ENCODE measurements at regions not wholly inside any gene's neighbourhood (a gene's known extent, or its start where the extent isn't known, plus 50 kb on each side); places are given as distances from the start of the nearest gene placed in this dataset.

DNA sequence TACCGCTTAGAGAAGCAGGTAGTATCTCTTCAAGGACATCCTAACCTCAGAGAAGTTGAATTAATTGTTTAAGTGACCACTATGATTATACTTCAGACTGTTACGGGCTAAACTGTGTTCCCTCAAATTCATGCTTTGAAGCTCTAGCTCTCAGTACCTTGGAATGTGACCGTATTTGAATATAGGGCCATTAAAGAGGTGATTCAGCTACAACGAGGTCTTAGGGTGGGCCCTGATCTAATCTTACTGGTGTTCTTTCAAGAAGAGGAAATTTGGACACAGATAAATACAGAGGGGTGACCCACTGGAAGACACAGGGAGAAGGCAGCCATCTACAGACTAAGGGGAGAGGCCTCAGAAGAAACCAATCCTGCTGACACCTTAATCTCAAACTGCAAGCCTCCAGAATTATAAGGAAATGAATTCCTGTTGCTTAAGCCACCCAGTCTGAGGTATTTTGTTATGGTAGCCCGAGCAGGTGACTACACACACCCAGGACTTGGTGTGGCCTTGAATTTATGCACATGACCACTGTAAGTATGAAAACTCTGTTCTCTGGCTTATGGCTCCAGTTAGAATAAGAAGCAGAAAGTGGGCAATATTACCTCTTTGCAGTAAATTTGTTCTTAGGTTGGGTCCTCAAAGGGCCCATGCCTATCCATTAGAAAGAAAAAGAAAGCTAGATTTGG, 249.1 kb downstream of the DHX35 start:
- H3K27ac Mint-ChIP-seq: no peak overlapping the region

DNA sequence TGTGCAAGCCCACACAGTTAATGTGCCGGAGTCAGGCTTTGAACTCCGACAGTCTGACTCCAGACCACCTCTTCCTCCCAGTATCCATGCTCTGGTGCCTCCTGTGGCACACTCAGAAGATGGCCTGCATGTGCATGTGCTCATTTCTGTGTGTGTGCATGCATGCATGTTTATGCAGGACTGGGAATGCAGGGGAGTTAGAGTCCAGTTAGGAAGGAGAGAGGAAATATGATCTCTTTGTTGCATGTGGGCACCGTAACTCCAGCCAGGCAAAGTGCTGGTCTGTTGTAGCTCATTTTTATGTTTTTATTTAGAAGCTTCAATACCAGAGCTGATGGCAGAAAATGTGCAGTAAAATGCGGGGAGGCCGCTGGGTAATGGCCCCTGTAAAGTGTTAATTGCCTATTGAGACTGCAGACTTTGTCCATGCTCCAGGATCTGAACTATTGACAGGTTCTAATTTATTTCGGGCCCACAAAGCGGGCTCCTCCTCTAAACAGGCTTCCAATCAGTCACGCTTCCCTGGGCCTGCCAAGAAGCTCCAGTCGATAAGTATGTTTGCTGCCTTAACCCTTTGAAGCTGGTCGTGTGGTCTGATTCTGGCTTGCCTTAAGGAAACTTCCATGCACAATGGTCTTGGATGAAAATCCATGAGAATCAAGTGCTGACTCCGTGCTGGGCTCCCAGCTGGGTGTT, 248.3 kb downstream of the DHX35 start:
- peaks cover 3% of the 10 kb centered on the region for H3K27me3 ChIP-seq (ENCODE audit: insufficient read depth, low read length)
- intact Hi-C loops (cut with micrococcal nuclease): no loop called here
- H3K27ac Mint-ChIP-seq: no peak overlapping the region
- no peaks in the 10 kb centered on the region for H3K9me3 ChIP-seq (ENCODE audit: control insufficient read depth in 1 of 2, low read length in 2 of 2)
- no peaks in the 10 kb centered on the region for H3K36me3 ChIP-seq (ENCODE audit: insufficient read depth, low read length)
- H3K4me1 ChIP-seq (ENCODE audit: insufficient read depth, low read length): no peaks in the 10 kb centered on the region
- CTCF ChIA-PET (ENCODE audit: partially characterized antibody): no interaction called here
- DNase-seq: no peak
- no peaks in the 10 kb centered on the region for H3K9me3 Mint-ChIP-seq
- no peak overlapping the region for H3K4me3 ChIP-seq (ENCODE audit: low read length in 2 of 2)
- H3K27me3 Mint-ChIP-seq: peaks cover 16 to 19% of the 10 kb centered on the region in 2 donors
- H3K4me1 Mint-ChIP-seq: no peaks in the 10 kb centered on the region
- no peak overlapping the region for H3K27ac ChIP-seq (ENCODE audit: low read depth, low read length)
- POLR2A ChIA-PET (ENCODE audit: partially characterized antibody): no interaction called here
- no peaks in the 10 kb centered on the region for H3K36me3 Mint-ChIP-seq
- no peak overlapping the region for H3K4me3 Mint-ChIP-seq

More for the DNA sequence above, 249.1 kb downstream of the DHX35 start:
- H3K4me1 ChIP-seq (ENCODE audit: insufficient read depth, low read length): no peaks in the 10 kb centered on the region
- no peak overlapping the region for H3K27ac ChIP-seq (ENCODE audit: low read depth, low read length)
- CTCF ChIA-PET (ENCODE audit: partially characterized antibody): no interaction called here
- POLR2A ChIA-PET (ENCODE audit: partially characterized antibody): no interaction called here
- intact Hi-C loops (cut with micrococcal nuclease): no loop called here
- H3K36me3 Mint-ChIP-seq: no peaks in the 10 kb centered on the region
- no peaks in the 10 kb centered on the region for H3K9me3 ChIP-seq (ENCODE audit: control insufficient read depth in 1 of 2, low read length in 2 of 2)
- no peak overlapping the region for H3K4me3 ChIP-seq (ENCODE audit: low read length in 2 of 2)
- DNase-seq: no peak
- no peaks in the 10 kb centered on the region for H3K27me3 ChIP-seq (ENCODE audit: insufficient read depth, low read length)
- H3K9me3 Mint-ChIP-seq: no peaks in the 10 kb centered on the region
- peaks cover 19 to 22% of the 10 kb centered on the region in 2 donors for H3K27me3 Mint-ChIP-seq
- no peaks in the 10 kb centered on the region for H3K36me3 ChIP-seq (ENCODE audit: insufficient read depth, low read length)
- H3K4me1 Mint-ChIP-seq: no peaks in the 10 kb centered on the region
- no peak overlapping the region for H3K4me3 Mint-ChIP-seq

DNA sequence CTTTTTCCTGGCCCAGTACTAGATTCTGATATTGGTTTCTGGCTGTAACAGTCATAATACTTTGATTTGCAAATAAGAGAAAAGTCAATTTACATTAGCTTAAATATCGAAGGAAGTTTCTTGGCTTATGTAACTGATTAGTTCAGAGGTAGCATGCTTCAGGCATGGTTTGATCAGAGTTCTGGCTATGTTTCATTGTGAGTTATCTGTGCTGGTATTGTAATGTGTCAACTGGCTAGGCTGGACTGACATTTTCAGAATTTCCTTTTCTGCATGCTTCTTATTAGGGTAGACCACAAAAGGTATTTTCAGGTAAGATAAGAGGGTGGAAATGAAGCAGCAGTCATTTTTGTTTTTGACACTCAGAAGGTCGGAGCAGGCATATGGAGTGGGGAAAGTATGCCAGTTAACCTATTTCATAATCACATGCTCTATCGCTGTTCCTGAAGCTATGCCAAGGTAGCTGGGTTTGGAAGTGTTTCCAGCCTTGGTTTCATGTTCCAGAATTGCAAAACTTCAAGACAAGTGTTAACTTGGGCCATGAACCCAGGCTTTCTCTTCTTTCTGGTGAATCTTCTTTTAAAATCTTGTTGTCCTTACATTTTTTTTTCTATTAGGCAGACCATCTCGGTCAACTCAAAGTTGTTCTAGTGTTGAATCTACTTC, 244.9 kb downstream of the DHX35 start:
- Histone ChIP-seq H3K27ac (ENCODE audit: low read depth, low read length) (no peak overlapping the region), H3K4me1 (ENCODE audit: insufficient read depth, low read length) (no peaks in the 10 kb centered on the region), H3K36me3 (ENCODE audit: insufficient read depth, low read length) (no peaks in the 10 kb centered on the region), H3K4me3 (ENCODE audit: low read length in 2 of 2) (no peak overlapping the region), H3K27me3 (ENCODE audit: insufficient read depth, low read length) (peaks cover 4% of the 10 kb centered on the region), H3K9me3 (ENCODE audit: control insufficient read depth in 1 of 2, low read length in 2 of 2) (no peaks in the 10 kb centered on the region)
- ChIA-PET POLR2A (ENCODE audit: partially characterized antibody) (interaction anchor here (0.8 kb wide), 1 partner anchor 15 kb away, joined by 3 read pairs; no protein-coding TSS in a partner anchor), CTCF (ENCODE audit: partially characterized antibody) (interaction anchor here (0.7 kb wide), 1 partner anchor 14 kb away, joined by 3 read pairs; no protein-coding TSS in a partner anchor)
- no peak overlapping the region for H3K27ac Mint-ChIP-seq
- intact Hi-C loops (cut with micrococcal nuclease): no loop called here
- peaks cover 0 to 7% (median 0%) of the 10 kb centered on the region in 8 donors for H3K9me3 Mint-ChIP-seq
- no peaks in the 10 kb centered on the region for H3K36me3 Mint-ChIP-seq
- DNase-seq: no peak
- no peaks in the 10 kb centered on the region for H3K4me1 Mint-ChIP-seq
- no peak overlapping the region for H3K4me3 Mint-ChIP-seq
- peaks cover 11 to 15% of the 10 kb centered on the region in 2 donors for H3K27me3 Mint-ChIP-seq

DNA sequence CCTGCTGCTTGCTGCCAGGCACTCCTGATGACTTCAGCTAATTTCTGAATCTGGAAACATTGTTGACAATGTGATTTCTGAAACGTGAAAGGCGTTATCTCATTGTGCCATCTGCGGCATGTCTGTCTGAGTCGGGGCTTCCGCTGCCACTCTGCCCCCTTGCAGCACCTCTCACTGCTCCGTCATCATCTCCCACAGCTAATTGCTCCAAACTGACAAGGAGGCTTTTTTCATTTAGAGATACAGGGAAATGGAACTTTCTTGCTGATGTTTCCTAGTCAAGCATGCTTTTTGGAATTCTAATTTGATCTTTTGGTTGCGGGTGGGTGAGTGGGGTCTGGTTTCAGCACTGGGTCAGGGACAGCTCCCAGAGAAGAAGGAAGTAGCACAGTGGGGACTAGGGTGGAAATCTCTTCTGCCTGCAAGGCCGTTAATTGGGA, 233.5 kb downstream of the DHX35 start:
- H3K4me3 ChIP-seq (ENCODE audit: low read length in 2 of 2): no peak overlapping the region
- Mint-ChIP-seq H3K27ac (no peak overlapping the region), H3K27me3 (peaks cover 10 to 15% of the 10 kb centered on the region in 2 donors), H3K9me3 (peaks cover 2 to 20% (median 11%) of the 10 kb centered on the region in 8 donors), H3K4me3 (no peak overlapping the region), H3K36me3 (no peaks in the 10 kb centered on the region), H3K4me1 (no peaks in the 10 kb centered on the region)
- H3K9me3 ChIP-seq (ENCODE audit: control insufficient read depth in 1 of 2, low read length in 2 of 2): no peaks in the 10 kb centered on the region
- intact Hi-C loops (cut with micrococcal nuclease): no loop called here
- CTCF ChIA-PET (ENCODE audit: partially characterized antibody): no interaction called here
- H3K27ac ChIP-seq (ENCODE audit: low read depth, low read length): no peak overlapping the region
- H3K4me1 ChIP-seq (ENCODE audit: insufficient read depth, low read length): no peaks in the 10 kb centered on the region
- no peaks in the 10 kb centered on the region for H3K27me3 ChIP-seq (ENCODE audit: insufficient read depth, low read length)
- no peak for DNase-seq
- POLR2A ChIA-PET (ENCODE audit: partially characterized antibody): no interaction called here
- H3K36me3 ChIP-seq (ENCODE audit: insufficient read depth, low read length): no peaks in the 10 kb centered on the region

DNA sequence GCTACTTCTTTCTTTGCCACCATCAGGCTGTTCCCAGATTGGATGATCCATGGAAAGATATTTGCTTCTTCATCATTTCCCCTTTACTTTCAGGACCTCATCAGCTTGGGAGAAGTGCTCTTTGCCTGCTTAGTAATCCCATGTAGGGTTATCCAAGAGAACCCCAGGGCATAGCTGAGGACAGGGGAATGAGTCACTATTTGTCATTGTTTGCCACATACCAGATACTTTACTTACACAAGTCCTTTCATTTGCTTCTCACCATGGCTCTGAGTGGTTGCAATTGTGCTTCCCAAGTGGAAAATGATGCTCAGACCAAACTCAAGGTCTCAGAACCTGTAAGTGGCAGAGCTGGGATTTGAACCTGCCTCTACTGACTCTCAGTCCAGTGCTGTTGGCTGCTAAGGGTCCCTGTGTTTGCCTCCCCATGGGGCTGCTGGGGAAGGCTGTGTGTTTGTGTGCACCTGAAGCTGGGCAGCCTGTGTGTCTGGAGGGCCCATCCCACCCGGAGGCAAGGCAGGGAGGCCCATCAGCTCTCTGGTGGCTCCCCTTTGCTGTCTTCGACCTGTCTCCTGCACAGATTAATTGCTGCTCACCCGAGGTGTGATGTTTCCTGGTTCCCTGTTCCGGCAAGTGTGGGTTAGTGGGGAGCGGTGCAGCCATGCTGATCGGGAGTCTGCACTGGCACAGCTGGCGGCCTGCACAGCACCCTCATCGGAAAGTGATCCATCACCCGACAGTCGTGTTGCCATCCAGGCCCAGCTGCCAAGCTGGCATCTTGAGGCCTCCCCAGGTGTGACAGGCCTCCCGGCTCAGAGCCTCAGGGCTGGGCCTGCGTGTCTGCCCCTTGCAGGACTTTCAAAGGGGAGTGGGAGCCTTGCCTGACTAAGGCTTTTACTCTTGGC, 228.8 kb downstream of the DHX35 start:
- no peaks in the 10 kb centered on the region for H3K4me1 ChIP-seq (ENCODE audit: insufficient read depth, low read length)
- intact Hi-C loops (cut with micrococcal nuclease): no loop called here
- peaks cover 5 to 13% of the 10 kb centered on the region in 2 donors for H3K27me3 Mint-ChIP-seq
- no peak overlapping the region for H3K27ac Mint-ChIP-seq
- CTCF ChIA-PET (ENCODE audit: partially characterized antibody): no interaction called here
- no peak overlapping the region for H3K27ac ChIP-seq (ENCODE audit: low read depth, low read length)
- H3K4me3 ChIP-seq (ENCODE audit: low read length in 2 of 2): no peak overlapping the region
- POLR2A ChIA-PET (ENCODE audit: partially characterized antibody): no interaction called here
- peaks cover 0 to 10% (median 6%) of the 10 kb centered on the region in 8 donors for H3K9me3 Mint-ChIP-seq
- H3K4me1 Mint-ChIP-seq: no peaks in the 10 kb centered on the region
- H3K36me3 Mint-ChIP-seq: no peaks in the 10 kb centered on the region
- no peak overlapping the region for H3K4me3 Mint-ChIP-seq
- no peak for DNase-seq
- H3K27me3 ChIP-seq (ENCODE audit: insufficient read depth, low read length): no peaks in the 10 kb centered on the region
- peaks cover 0 to under 1% of the 10 kb centered on the region in 2 donors for H3K9me3 ChIP-seq (ENCODE audit: control insufficient read depth in 1 of 2, low read length in 2 of 2)
- no peaks in the 10 kb centered on the region for H3K36me3 ChIP-seq (ENCODE audit: insufficient read depth, low read length)

DNA sequence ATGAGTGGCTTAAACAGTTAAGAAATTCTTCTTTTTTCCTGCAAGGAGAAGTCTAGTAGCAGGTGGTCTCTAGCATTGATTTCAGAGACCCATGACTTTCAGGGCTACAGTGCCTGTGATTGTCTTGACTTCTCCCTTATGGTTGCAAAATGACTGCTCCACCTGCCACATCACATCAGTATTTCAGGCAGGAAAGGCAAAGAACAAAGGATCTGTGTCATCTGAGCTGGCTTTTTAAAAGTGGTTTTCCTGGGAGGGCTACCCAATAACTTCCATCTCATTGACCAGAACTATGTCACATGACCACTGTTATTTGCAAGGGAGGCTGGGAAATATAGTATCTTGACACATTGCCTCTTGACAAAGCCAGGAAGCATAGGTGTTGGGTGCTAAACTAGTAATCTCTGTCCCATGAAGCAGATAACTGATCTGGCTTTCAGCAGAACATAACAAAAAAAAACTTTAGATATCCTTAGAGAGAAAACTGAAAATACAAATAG, 226.2 kb downstream of the DHX35 start:
- H3K27ac ChIP-seq (ENCODE audit: low read depth, low read length): no peak overlapping the region
- H3K36me3 Mint-ChIP-seq: no peaks in the 10 kb centered on the region
- H3K27me3 Mint-ChIP-seq: peaks cover 3 to 9% of the 10 kb centered on the region in 2 donors
- H3K4me3 ChIP-seq (ENCODE audit: low read length in 2 of 2): no peak overlapping the region
- ChIA-PET POLR2A (ENCODE audit: partially characterized antibody) (no interaction called here), CTCF (ENCODE audit: partially characterized antibody) (no interaction called here)
- no peak overlapping the region for H3K27ac Mint-ChIP-seq
- H3K36me3 ChIP-seq (ENCODE audit: insufficient read depth, low read length): no peaks in the 10 kb centered on the region
- H3K27me3 ChIP-seq (ENCODE audit: insufficient read depth, low read length): no peaks in the 10 kb centered on the region
- no peak for DNase-seq
- peaks cover 0 to 5% of the 10 kb centered on the region in 2 donors for H3K9me3 ChIP-seq (ENCODE audit: control insufficient read depth in 1 of 2, low read length in 2 of 2)
- H3K4me3 Mint-ChIP-seq: no peak overlapping the region
- H3K4me1 Mint-ChIP-seq: no peaks in the 10 kb centered on the region
- intact Hi-C loops (cut with micrococcal nuclease): no loop called here
- H3K4me1 ChIP-seq (ENCODE audit: insufficient read depth, low read length): no peaks in the 10 kb centered on the region
- peaks cover 0 to 14% (median 9%) of the 10 kb centered on the region in 8 donors for H3K9me3 Mint-ChIP-seq
